PFSK-1 (cell line): ENCODE measurements at regions not wholly inside any gene's neighbourhood (a gene's known extent, or its start where the extent isn't known, plus 50 kb on each side); places are given as distances from the start of the nearest gene placed in this dataset.

Experiments
- POLR2AphosphoS5 ChIP-seq: IDR thresholded peaks from 2 replicates; pipeline ENCODE4 v1.6.1; 2012; ENCODE audit warnings: low read depth, mild to moderate bottlenecking, control low read depth, low read length, moderate library complexity
- REST ChIP-seq, 2 experiments: IDR thresholded peaks; 2 replicates each; pipeline versions ENCODE4 v1.6.1 to v1.8.0; 2011 to 2012; ENCODE audit warnings: low read depth in 2 of 2, low read length in 2 of 2, control low read depth in 1 of 2, inconsistent platforms in 1 of 2, mild to moderate bottlenecking in 1 of 2, moderate library complexity in 1 of 2; ENCODE audit not compliant: insufficient read depth in 1 of 2
- SIN3A ChIP-seq: IDR thresholded peaks from 2 replicates; pipeline ENCODE4 v1.6.1; 2012; ENCODE audit warnings: mild to moderate bottlenecking, low read length, moderate library complexity, borderline replicate concordance; ENCODE audit not compliant: insufficient read depth
- TAF1 ChIP-seq: IDR thresholded peaks from 2 replicates; pipeline ENCODE4 v1.6.1; 2012; ENCODE audit warnings: low read length, control low read depth, borderline replicate concordance; ENCODE audit not compliant: insufficient read depth

GRCh38 chr4:127446427-127446885, 186.3 kb upstream of the INTU start:
- no peak for TF ChIP-seq POLR2AphosphoS5
- TF ChIP-seq REST (IDR thresholded peaks at IDR 0.05; ENCODE audit: insufficient read depth in 1 of 2, low read depth in 2 of 2, low read length in 2 of 2) = no peak
- TF ChIP-seq SIN3A = no peak
- TF ChIP-seq TAF1 = no peak
